IMR-90 (cell line): ENCODE measurements at regions not wholly inside any gene's neighbourhood (a gene's known extent, or its start where the extent isn't known, plus 50 kb on each side); places are given as distances from the start of the nearest gene placed in this dataset.

ENCODE experiments used
- ATAC-seq: fragments of 200-7000 bp; cut with Tn5 transposase; 2 replicates; pipeline ENCODE4 v1.9.1; 2020; ENCODE audit warnings: low read depth, mild to moderate bottlenecking, moderate library complexity
- BruUV-seq: library from RNA; stranded (reverse); fragments of 400-500 nt; replicated peaks from 2 replicates; lab custom pipeline; 2021; lab: Mats Ljungman, UMichigan
- CTCF ChIA-PET: fragments of 300-600 bp; formaldehyde crosslinking; extraction: SDS; loops from one replicate; lab custom pipeline; 2021; ENCODE audit warnings: antibody characterized with exemption; lab: Yijun Ruan, JAX
- POLR2A ChIA-PET: fragments of 300-600 bp; sonication (Branson Sonifier 250); formaldehyde crosslinking; loops from one replicate; lab custom pipeline; 2022; ENCODE audit warnings: antibody characterized with exemption; ENCODE audit not compliant: unreplicated experiment; lab: Charles Lee
- DNase-seq: peaks from one replicate; pipeline ENCODE4 v3.0.0; 2013
- H2AFZ ChIP-seq: replicated peaks from 2 replicates; pipeline ENCODE3; 2013; ENCODE audit warnings: low read length, mild to moderate bottlenecking; ENCODE audit not compliant: poor library complexity
- H2AK5ac ChIP-seq: 2 replicates; pipeline ENCODE4 v1.6.1; 2013; ENCODE audit warnings: low read depth, low read length, inconsistent platforms
- H2AK9ac ChIP-seq: replicated peaks from 2 replicates; pipeline ENCODE3; 2013; ENCODE audit warnings: mild to moderate bottlenecking, low read depth, low read length, moderate library complexity; ENCODE audit not compliant: poor library complexity
- H2BK120ac ChIP-seq: 2 replicates; pipeline ENCODE4 v1.6.1; 2013; ENCODE audit warnings: low read depth, low read length, inconsistent platforms
- H2BK15ac ChIP-seq: 3 replicates; pipeline ENCODE4 v1.6.1; 2013; ENCODE audit warnings: low read depth, low read length, inconsistent platforms
- H2BK20ac ChIP-seq: 2 replicates; pipeline ENCODE4 v1.6.1; 2013; ENCODE audit warnings: low read depth, mild to moderate bottlenecking, inconsistent platforms, low read length, moderate library complexity
- H2BK5ac ChIP-seq: 2 replicates; pipeline ENCODE4 v1.6.1; 2013; ENCODE audit warnings: mild to moderate bottlenecking, low read depth, low read length, inconsistent platforms; ENCODE audit not compliant: poor library complexity, severe bottlenecking
- H3K14ac ChIP-seq: replicated peaks from 2 replicates; pipeline ENCODE4 v1.6.1; 2013; ENCODE audit warnings: low read depth, low read length, inconsistent platforms
- H3K18ac ChIP-seq: 2 replicates; pipeline ENCODE4 v1.6.1; 2013; ENCODE audit warnings: low read depth, low read length, control low read depth
- H3K23ac ChIP-seq: 2 replicates; pipeline ENCODE4 v1.6.1; 2013; ENCODE audit warnings: low read depth, low read length, inconsistent platforms
- H3K27ac ChIP-seq: 2 replicates; pipeline ENCODE4 v1.5.1; 2013; ENCODE audit warnings: mild to moderate bottlenecking, control low read depth, low read length; ENCODE audit not compliant: insufficient read depth
- H3K27me3 ChIP-seq: 2 replicates; pipeline ENCODE4 v1.6.1; 2013; ENCODE audit warnings: low read length; ENCODE audit not compliant: control insufficient read depth, insufficient read depth
- H3K36me3 ChIP-seq: 2 replicates; pipeline ENCODE4 v1.6.1; 2013; ENCODE audit warnings: low read length, mixed read lengths; ENCODE audit not compliant: control insufficient read depth, insufficient read depth
- H3K4ac ChIP-seq: 2 replicates; pipeline ENCODE4 v1.6.1; 2013; ENCODE audit warnings: low read depth, low read length, inconsistent platforms
- H3K4me1 ChIP-seq: 2 replicates; pipeline ENCODE4 v1.6.1; 2013; ENCODE audit warnings: low read length, mixed read lengths; ENCODE audit not compliant: control insufficient read depth, insufficient read depth
- H3K4me2 ChIP-seq: 2 replicates; pipeline ENCODE4 v1.6.1; 2013; ENCODE audit warnings: low read depth, mild to moderate bottlenecking, control low read depth, low read length, moderate library complexity
- H3K4me3 ChIP-seq: 2 replicates; pipeline ENCODE4 v1.5.1; 2013; ENCODE audit warnings: low read depth, mild to moderate bottlenecking, control low read depth, low read length, moderate library complexity; ENCODE audit not compliant: insufficient read depth
- H3K56ac ChIP-seq: 2 replicates; pipeline ENCODE4 v1.6.1; 2013; ENCODE audit warnings: low read length, inconsistent platforms; ENCODE audit not compliant: insufficient read depth; ENCODE audit errors: extremely low read depth
- H3K79me1 ChIP-seq, 2 experiments: 2 replicates each; pipeline ENCODE4 v1.6.1; 2013; ENCODE audit warnings: low read length in 2 of 2, inconsistent platforms in 1 of 2, low read depth in 1 of 2
- H3K9ac ChIP-seq: 2 replicates; pipeline ENCODE4 v1.6.1; 2013; ENCODE audit warnings: low read depth, low read length, control low read depth
- H3K9me1 ChIP-seq: 2 replicates; pipeline ENCODE4 v1.6.1; 2013; ENCODE audit warnings: low read length, inconsistent platforms; ENCODE audit not compliant: insufficient read depth
- H3K9me3 ChIP-seq: 2 replicates; pipeline ENCODE4 v1.6.1; 2013; ENCODE audit warnings: low read length; ENCODE audit not compliant: control insufficient read depth, insufficient read depth
- H4K20me1 ChIP-seq: 2 replicates; pipeline ENCODE4 v1.6.1; 2013; ENCODE audit warnings: low read length, inconsistent platforms; ENCODE audit not compliant: insufficient read depth
- H4K5ac ChIP-seq: 2 replicates; pipeline ENCODE4 v1.6.1; 2013; ENCODE audit warnings: mild to moderate bottlenecking, low read depth, low read length, control low read depth
- H4K8ac ChIP-seq, 2 experiments: 2 replicates each; pipeline ENCODE4 v1.6.1; 2013; ENCODE audit warnings: low read depth in 2 of 2, low read length in 2 of 2, control low read depth in 1 of 2, inconsistent platforms in 1 of 2
- H4K91ac ChIP-seq: 2 replicates; pipeline ENCODE4 v1.6.1; 2013; ENCODE audit warnings: low read depth, low read length, inconsistent platforms; ENCODE audit not compliant: insufficient read depth
- BHLHE40 ChIP-seq: fragments of 150-350 bp; IDR thresholded peaks from 2 replicates; pipeline ENCODE4 v1.6.1; 2016; ENCODE audit warnings: mild to moderate bottlenecking, low read depth, low read length
- CEBPB ChIP-seq: IDR thresholded peaks from 2 replicates; pipeline ENCODE4 v1.6.1; 2012; ENCODE audit warnings: low read depth, low read length, improper control_type of control experiment
- CTCF ChIP-seq: conservative IDR thresholded peaks from 2 replicates; pipeline ENCODE4 v1.5.1; 2012; ENCODE audit warnings: mild to moderate bottlenecking, low read depth, low read length, improper control_type of control experiment
- ELK1 ChIP-seq: fragments of 150-350 bp; IDR thresholded peaks from 2 replicates; pipeline ENCODE4 v1.6.1; 2016; ENCODE audit warnings: low read depth, mild to moderate bottlenecking, low read length, moderate library complexity, borderline replicate concordance
- FOS ChIP-seq: fragments of 150-350 bp; IDR thresholded peaks from 2 replicates; pipeline ENCODE4 v1.6.1; 2016; ENCODE audit warnings: low read depth, low read length
- MAFK ChIP-seq: IDR thresholded peaks from 2 replicates; pipeline ENCODE4 v1.6.1; 2012; ENCODE audit warnings: low read depth, low read length, improper control_type of control experiment
- MAZ ChIP-seq: IDR thresholded peaks from 2 replicates; pipeline ENCODE4 v1.6.1; 2012; ENCODE audit warnings: low read depth, mild to moderate bottlenecking, low read length, improper control_type of control experiment, moderate library complexity, borderline replicate concordance
- MXI1 ChIP-seq: IDR thresholded peaks from 2 replicates; pipeline ENCODE4 v1.6.1; 2012; ENCODE audit warnings: low read depth, mild to moderate bottlenecking, low read length, moderate library complexity, borderline replicate concordance
- POLR2A ChIP-seq: IDR thresholded peaks from 2 replicates; pipeline ENCODE4 v1.6.1; 2012; ENCODE audit warnings: mild to moderate bottlenecking, low read depth, low read length
- RAD21 ChIP-seq: IDR thresholded peaks from 2 replicates; pipeline ENCODE4 v1.6.1; 2012; ENCODE audit warnings: low read length, improper control_type of control experiment
- RCOR1 ChIP-seq: IDR thresholded peaks from 2 replicates; pipeline ENCODE4 v1.6.1; 2012; ENCODE audit warnings: mild to moderate bottlenecking, low read length, improper control_type of control experiment; ENCODE audit not compliant: insufficient replicate concordance
- RFX5 ChIP-seq: IDR thresholded peaks from 2 replicates; pipeline ENCODE4 v1.8.0; 2012; ENCODE audit warnings: low read depth, mild to moderate bottlenecking, low read length, moderate library complexity
- USF2 ChIP-seq: fragments of 150-350 bp; IDR thresholded peaks from 2 replicates; pipeline ENCODE4 v1.6.1; 2017; ENCODE audit warnings: mild to moderate bottlenecking, antibody characterized with exemption, low read length, low read depth
- WGBS, 2 experiments: methylation state at CpG; one replicate each; pipeline versions ENCODE4 v1.1.5 to v1.1.7; 2013; ENCODE audit warnings: missing lambda C conversion rate in 2 of 2; ENCODE audit not compliant: insufficient read length in 1 of 2; ENCODE audit errors: extremely low coverage in 2 of 2; 5-methylcytosine and 5-hydroxymethylcytosine counted together
- dilution Hi-C: fragments of 300-500 bp; cut with HindIII; formaldehyde crosslinking; loops from one replicate; pipeline ENCODE4 v1.14.3; 2018; ENCODE audit warnings: low sequenced_read_pairs; ENCODE audit not compliant: unreplicated experiment
- in situ Hi-C: fragments of 300-500 bp; cut with MboI; formaldehyde crosslinking; loops from 3 replicates; pipeline ENCODE4 v1.14.3; 2019; ENCODE audit warnings: low sequenced_read_pairs, inconsistent platforms, mixed read lengths
- intact Hi-C: fragments of 100-400 bp; cut with micrococcal nuclease; formaldehyde crosslinking; loops from 2 replicates; pipeline ENCODE4 v1.10.0; 2022

- BruUV-seq, result no TSS peak
- DNase-seq (no peak), ATAC-seq (no peak)
- no peak overlapping the region for H2BK15ac ChIP-seq
- no peak overlapping the region for H2AK5ac ChIP-seq
- H4K5ac ChIP-seq, result no peak overlapping the region
- TF ChIP-seq CEBPB, result no peak
- TF ChIP-seq CTCF, result no peak
- no peak for TF ChIP-seq RCOR1
- TF ChIP-seq BHLHE40, result no peak
- no peak for TF ChIP-seq MXI1
- no peak for TF ChIP-seq FOS
- no peak for TF ChIP-seq POLR2A
- no peak for TF ChIP-seq ELK1
- no peak for TF ChIP-seq MAZ
- no peak for TF ChIP-seq USF2
- no peak for TF ChIP-seq RAD21
- no peak for TF ChIP-seq RFX5
- no peak for TF ChIP-seq MAFK
- H3K9me3 ChIP-seq, result peaks cover 2% of the 10 kb centered on the region; the same call in 1 of the 2 replicates
- H3K36me3 ChIP-seq, result no peaks in the 10 kb centered on the region
- H3K4me1 ChIP-seq, result no peaks in the 10 kb centered on the region
- H3K23ac ChIP-seq, result no peak overlapping the region
- H3K56ac ChIP-seq, result no peak overlapping the region
- 60% methylated on average over 1 of the region's 2 CpGs; no CpG with 5 or more reads in 1 of the 2 experiments for WGBS, 2 experiments
- H3K4ac ChIP-seq, result no peak overlapping the region
- ChIA-PET CTCF (no interaction called here), POLR2A (no interaction called here)
- no peak overlapping the region for H2AFZ ChIP-seq
- no peak overlapping the region for H2BK5ac ChIP-seq
- H3K4me2 ChIP-seq, result no peak overlapping the region
- no peak overlapping the region for H2BK120ac ChIP-seq
- H3K18ac ChIP-seq, result no peak overlapping the region
- H3K79me1 ChIP-seq, result no peaks in the 10 kb centered on the region
- H2BK20ac ChIP-seq, result no peak overlapping the region
- H4K91ac ChIP-seq, result no peak overlapping the region
- no peaks in the 10 kb centered on the region for H3K9me1 ChIP-seq
- H2AK9ac ChIP-seq, result no peak overlapping the region
- dilution Hi-C loops, result no loop called here
- in situ Hi-C loops, result no loop called here
- no peak overlapping the region for H3K14ac ChIP-seq
- H4K20me1 ChIP-seq, result no peaks in the 10 kb centered on the region
- H4K8ac ChIP-seq, result no peak overlapping the region
- no peaks in the 10 kb centered on the region for H3K27me3 ChIP-seq
- intact Hi-C loops, result no loop called here
- no peak overlapping the region for H3K27ac ChIP-seq
- no peak overlapping the region for H3K4me3 ChIP-seq
- no peak overlapping the region for H3K9ac ChIP-seq
Observed at GRCh38 chr1:14236097-14236496, 362.4 kb upstream of the KAZN start.
